Activated naive CD8-positive, alpha-beta T cell treated with anti-CD3 and anti-CD28 coated beads for 36 hours (primary cell): ENCODE measurements at regions not wholly inside any gene's neighbourhood (a gene's known extent, or its start where the extent isn't known, plus 50 kb on each side); places are given as distances from the start of the nearest gene placed in this dataset.

Experiments used
- DNase-seq: peaks from one replicate; pipeline ENCODE4 v3.0.0; 2021
- H3K27ac Mint-ChIP-seq: one replicate; pipeline ENCODE4 v1.8.0; 2022; ENCODE audit warnings: mild to moderate bottlenecking, moderate library complexity, mixed read lengths
- H3K27me3 Mint-ChIP-seq: one replicate; pipeline ENCODE4 v1.8.0; 2022; ENCODE audit warnings: mild to moderate bottlenecking, mixed read lengths
- H3K36me3 Mint-ChIP-seq: one replicate; pipeline ENCODE4 v1.8.0; 2021; ENCODE audit warnings: mild to moderate bottlenecking, mixed read lengths
- H3K4me1 Mint-ChIP-seq: one replicate; pipeline ENCODE4 v1.8.0; 2021; ENCODE audit warnings: mixed read lengths
- H3K4me3 Mint-ChIP-seq: one replicate; pipeline ENCODE4 v1.8.0; 2022; ENCODE audit warnings: mild to moderate bottlenecking, moderate library complexity, mixed read lengths
- H3K9me3 Mint-ChIP-seq: one replicate; pipeline ENCODE4 v1.8.0; 2022; ENCODE audit warnings: mixed read lengths

DNA sequence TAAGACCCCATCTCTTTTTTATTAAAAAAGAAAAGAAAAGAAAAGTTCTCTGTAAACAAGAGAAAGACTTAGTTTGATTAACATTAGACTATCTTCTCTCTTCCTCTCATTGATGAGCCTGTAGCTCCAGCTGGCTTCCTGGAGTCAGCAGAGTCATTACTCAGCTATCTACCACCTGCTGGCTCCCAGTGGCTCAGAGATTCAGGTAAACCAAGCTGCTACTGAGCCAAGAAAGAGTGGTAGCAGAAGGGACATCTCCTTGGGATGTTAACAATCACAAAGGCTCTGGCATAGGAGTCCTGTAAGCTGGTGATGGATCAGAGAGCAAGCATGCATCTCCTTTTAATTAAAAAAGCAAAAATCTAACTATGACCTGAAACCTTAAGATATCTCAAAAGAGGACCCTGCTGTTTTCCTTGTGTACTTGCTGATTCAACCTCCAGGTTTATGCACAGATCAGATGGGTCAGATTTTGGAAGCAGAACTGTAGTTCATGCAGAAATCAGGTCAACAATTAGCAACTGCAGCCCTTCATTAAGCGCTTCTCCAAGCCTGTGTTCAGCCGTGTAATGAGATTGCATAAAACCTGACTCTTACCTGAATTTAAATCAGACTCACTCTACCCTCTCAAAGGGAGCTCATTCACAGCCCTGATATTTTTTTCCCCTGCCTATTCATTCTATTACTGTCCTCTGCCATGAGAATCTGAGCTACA lies 225.8 kb downstream of the RNF152 start:
- H3K36me3 Mint-ChIP-seq, result no peaks in the 10 kb centered on the region
- no peak for DNase-seq
- H3K27me3 Mint-ChIP-seq, result peaks cover 13% of the 10 kb centered on the region
- H3K9me3 Mint-ChIP-seq, result no peaks in the 10 kb centered on the region
- H3K4me1 Mint-ChIP-seq, result no peaks in the 10 kb centered on the region
- H3K27ac Mint-ChIP-seq, result no peak overlapping the region
- no peak overlapping the region for H3K4me3 Mint-ChIP-seq

DNA sequence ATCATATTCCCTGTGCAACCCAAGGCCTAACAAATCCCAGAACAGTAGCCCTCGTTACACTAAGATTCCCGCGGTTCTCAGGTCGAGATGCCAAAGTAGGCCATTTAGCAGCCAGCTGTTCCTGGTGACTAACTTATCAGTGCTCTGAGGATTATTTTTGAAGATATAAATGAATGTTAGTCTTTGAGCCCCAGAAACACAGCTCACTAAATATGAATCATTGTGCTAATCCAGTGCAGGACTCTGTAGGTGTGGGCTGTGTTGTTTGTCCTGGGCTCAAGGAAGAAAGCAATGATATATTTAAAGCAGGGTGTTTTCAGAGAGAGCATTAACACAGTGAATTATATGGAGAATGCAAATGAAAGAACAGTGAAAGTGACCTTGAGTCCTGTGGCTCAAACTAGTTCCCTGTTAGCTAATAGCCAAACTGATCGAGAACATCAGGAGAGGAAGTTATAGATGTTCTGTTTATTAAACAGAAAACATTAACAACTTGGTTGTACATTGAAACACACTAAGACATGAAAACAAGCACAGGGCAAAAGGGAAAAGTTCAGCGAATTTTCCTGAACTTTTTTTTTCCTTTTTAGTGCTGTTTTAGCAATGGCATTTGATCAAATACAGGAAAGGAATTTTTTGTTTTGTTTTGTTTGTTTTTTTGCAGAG lies 228.3 kb downstream of the RNF152 start:
- no peak overlapping the region for H3K27ac Mint-ChIP-seq
- H3K9me3 Mint-ChIP-seq, result no peaks in the 10 kb centered on the region
- no peak overlapping the region for H3K4me3 Mint-ChIP-seq
- no peaks in the 10 kb centered on the region for H3K4me1 Mint-ChIP-seq
- H3K27me3 Mint-ChIP-seq, result peaks cover 10% of the 10 kb centered on the region
- no peaks in the 10 kb centered on the region for H3K36me3 Mint-ChIP-seq
- DNase-seq, result no peak

DNA sequence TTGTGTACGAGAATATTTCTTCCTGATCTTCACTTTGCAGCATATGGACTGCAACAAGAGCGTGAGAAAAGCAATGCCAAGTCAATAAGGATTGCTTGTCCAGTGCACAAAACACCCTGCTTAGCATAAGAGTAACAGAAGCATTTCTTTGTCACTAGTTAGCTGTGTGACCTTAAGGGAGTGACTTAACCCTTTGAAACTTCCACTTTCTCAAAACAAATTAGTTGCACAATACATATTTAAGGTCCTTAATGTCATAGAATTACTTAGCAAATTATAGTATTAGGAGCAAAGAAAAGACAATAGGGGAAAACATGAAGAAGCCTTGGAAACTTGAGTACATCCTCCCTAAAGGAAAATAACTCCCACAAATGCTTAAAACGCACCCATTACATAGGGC lies 230.1 kb downstream of the RNF152 start:
- Mint-ChIP-seq H3K4me1 (no peaks in the 10 kb centered on the region), H3K36me3 (no peaks in the 10 kb centered on the region), H3K9me3 (no peaks in the 10 kb centered on the region), H3K27ac (no peak overlapping the region), H3K27me3 (peaks cover 6% of the 10 kb centered on the region), H3K4me3 (no peak overlapping the region)
- no peak for DNase-seq

DNA sequence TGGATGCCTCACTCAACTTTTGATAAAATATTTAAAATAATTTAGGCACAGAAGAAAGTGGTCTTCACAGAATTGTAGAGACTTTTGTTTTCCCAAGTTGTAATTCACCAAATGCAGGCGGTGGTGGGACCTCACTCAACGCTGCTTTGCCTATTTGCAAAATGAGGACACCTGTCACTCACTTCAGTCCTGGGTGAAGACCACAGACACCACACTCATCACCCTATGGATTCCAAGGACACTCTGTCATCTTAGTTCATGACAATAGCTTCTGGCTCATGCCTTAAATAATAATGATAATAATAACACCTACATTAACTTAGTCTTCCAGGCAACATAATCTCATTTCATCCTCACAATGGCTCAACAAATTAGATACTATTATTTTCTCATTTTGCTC lies 234.4 kb downstream of the RNF152 start:
- Mint-ChIP-seq H3K4me1 (no peaks in the 10 kb centered on the region), H3K27me3 (no peaks in the 10 kb centered on the region), H3K4me3 (no peak overlapping the region), H3K36me3 (no peaks in the 10 kb centered on the region), H3K9me3 (peaks cover 1% of the 10 kb centered on the region), H3K27ac (no peak overlapping the region)
- DNase-seq, result no peak

DNA sequence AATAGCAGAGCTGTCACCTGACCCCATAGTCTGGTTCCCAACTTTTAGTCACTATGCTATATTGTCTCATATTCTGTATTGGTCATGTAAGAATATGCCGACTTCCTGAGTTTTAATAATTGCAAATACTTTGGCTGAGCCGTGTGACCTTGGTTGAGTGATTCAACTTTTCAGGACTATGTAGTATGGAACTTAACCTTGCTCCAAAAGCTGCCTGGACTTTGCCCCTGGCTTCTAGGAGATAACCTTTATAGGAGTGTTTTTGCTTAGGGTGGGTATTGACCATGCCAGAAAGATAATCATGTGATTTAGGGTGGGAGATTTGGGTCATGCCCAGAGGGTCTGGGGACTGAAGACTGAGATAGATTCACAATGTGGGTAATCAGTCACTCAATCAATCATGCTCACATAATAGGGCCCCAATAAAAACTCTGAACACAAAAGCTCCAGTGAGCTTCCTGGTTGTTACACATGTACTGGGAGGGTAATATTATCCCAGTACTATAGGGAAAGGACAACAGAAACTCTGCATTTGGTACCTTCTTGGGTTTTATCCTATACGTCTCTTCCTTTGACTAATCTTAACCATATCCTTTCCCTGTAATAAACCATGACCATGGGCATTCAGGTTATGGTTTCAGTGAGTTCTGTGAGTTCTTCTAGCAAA lies 235.6 kb downstream of the RNF152 start:
- Mint-ChIP-seq H3K4me1 (no peaks in the 10 kb centered on the region), H3K27ac (no peak overlapping the region), H3K27me3 (no peaks in the 10 kb centered on the region), H3K36me3 (no peaks in the 10 kb centered on the region), H3K4me3 (no peak overlapping the region), H3K9me3 (peaks cover 1% of the 10 kb centered on the region)
- DNase-seq, result no peak

DNA sequence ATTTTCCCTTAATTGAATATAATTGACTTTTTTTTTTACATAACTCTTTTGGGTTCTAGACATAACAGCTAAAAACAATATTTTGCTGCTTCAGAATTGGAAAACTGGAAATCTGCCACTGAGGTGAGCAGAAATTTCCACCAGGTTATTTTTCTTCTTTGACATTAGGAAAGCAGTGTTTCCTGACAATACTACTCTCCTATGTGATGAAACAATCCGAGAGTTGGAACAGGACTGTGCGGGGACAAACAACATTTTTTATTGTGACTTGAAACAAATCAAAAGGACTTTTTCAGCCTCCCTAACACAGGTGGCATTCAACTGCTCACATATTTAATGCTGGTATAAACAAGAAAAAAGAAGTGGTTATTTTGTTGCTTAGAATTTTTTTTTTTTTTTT lies 237.2 kb downstream of the RNF152 start:
- H3K9me3 Mint-ChIP-seq, result peaks cover 1% of the 10 kb centered on the region
- H3K27ac Mint-ChIP-seq, result no peak overlapping the region
- no peak for DNase-seq

DNA sequence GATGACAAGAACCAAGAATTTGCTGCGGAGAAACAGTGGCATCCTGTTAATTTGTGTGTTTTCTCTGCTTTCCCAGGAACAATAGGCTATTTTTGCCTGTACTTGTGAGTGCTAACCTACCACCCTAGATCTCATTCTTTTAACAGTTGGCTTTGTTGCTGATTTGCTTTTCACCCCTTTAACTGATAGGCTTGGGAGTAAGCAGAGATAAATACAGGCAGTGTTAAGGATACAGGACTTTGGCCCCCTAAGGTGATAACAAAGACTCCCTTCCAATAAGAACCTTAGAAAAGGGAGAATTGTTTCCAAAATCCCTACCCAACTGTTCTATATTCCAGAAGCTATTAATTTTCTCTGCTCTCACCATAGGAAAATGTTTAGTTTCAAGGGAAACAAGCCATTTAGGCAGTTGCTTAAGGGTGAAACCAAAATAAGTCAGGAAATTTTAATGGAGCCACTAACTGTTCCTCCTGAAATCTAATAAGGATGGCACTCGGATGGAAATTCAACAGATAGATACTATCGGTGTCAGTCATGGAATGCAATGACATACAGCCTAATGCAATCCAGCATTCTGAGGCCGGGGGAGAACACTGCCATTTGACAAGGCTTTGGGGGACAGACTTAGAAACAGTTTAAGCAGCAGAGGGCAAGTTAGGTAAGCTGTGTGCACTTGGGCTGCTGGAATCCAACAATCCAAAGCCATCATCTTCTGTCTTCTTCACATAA lies 238.8 kb downstream of the RNF152 start:
- no peak for DNase-seq
- no peak overlapping the region for H3K27ac Mint-ChIP-seq
- no peak overlapping the region for H3K4me3 Mint-ChIP-seq
- H3K9me3 Mint-ChIP-seq, result peaks cover 1% of the 10 kb centered on the region
- no peaks in the 10 kb centered on the region for H3K36me3 Mint-ChIP-seq
- no peaks in the 10 kb centered on the region for H3K4me1 Mint-ChIP-seq
- no peaks in the 10 kb centered on the region for H3K27me3 Mint-ChIP-seq

More for the DNA sequence above, 237.2 kb downstream of the RNF152 start:
- H3K27me3 Mint-ChIP-seq, result no peaks in the 10 kb centered on the region
- H3K36me3 Mint-ChIP-seq, result no peaks in the 10 kb centered on the region
- no peak overlapping the region for H3K4me3 Mint-ChIP-seq
- H3K4me1 Mint-ChIP-seq, result no peaks in the 10 kb centered on the region

DNA sequence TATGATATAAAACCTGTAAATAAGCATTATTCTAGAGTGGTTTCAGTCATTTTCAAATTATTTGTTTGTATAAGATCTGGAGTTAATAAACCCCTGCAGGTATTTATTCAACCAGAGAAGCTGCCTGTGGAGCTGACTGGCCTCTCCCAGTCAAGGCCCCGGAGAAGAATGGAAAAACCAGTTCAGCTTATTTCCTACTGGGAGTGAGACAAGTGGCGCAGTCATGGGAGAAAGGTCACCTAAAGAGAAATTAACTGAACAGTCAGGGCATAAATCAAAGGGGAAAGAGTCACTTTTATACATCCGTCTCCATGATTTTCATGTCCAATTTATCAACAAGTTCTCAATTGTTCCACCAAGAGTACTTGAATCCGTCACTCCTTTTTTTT lies 240.9 kb downstream of the RNF152 start:
- no peak for DNase-seq
- Mint-ChIP-seq H3K9me3 (no peaks in the 10 kb centered on the region), H3K36me3 (no peaks in the 10 kb centered on the region), H3K27me3 (no peaks in the 10 kb centered on the region), H3K4me1 (no peaks in the 10 kb centered on the region), H3K27ac (no peak overlapping the region), H3K4me3 (no peak overlapping the region)

DNA sequence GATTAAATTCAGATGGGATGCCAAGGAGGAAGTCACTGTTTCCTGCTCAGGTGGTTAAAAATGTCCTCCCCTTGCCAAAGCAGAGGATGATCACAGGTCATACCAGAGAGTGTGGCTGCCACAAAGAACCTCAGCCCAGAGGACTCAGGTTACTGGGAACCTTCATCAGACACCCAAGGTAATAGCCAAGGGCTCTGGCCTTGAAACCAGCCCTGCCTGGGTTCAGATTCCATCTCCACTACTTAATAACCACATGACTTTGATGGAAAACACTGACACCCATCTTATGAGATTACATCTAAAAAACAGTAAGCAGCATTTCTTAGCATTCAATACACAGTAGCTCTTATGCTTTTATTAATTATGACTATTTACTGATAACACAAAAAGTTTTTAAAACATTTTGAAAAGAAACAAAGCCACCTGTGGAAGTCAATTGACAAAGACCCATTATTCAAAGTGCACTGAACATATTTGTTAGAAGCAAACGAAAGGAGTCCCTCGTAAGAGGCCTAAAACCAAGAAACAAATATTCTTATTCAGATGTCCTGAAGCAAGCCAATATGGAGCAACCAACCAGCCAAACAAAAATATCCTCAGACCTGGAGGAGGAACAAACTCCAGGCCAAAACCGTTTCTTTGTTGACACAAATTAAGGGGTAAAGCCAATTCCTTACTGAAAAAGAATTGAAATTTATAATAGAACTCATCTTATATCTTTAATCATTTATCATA lies 241.5 kb downstream of the RNF152 start:
- Mint-ChIP-seq H3K4me1 (no peaks in the 10 kb centered on the region), H3K27ac (no peak overlapping the region), H3K36me3 (no peaks in the 10 kb centered on the region), H3K9me3 (no peaks in the 10 kb centered on the region), H3K27me3 (no peaks in the 10 kb centered on the region), H3K4me3 (no peak overlapping the region)
- no peak for DNase-seq

DNA sequence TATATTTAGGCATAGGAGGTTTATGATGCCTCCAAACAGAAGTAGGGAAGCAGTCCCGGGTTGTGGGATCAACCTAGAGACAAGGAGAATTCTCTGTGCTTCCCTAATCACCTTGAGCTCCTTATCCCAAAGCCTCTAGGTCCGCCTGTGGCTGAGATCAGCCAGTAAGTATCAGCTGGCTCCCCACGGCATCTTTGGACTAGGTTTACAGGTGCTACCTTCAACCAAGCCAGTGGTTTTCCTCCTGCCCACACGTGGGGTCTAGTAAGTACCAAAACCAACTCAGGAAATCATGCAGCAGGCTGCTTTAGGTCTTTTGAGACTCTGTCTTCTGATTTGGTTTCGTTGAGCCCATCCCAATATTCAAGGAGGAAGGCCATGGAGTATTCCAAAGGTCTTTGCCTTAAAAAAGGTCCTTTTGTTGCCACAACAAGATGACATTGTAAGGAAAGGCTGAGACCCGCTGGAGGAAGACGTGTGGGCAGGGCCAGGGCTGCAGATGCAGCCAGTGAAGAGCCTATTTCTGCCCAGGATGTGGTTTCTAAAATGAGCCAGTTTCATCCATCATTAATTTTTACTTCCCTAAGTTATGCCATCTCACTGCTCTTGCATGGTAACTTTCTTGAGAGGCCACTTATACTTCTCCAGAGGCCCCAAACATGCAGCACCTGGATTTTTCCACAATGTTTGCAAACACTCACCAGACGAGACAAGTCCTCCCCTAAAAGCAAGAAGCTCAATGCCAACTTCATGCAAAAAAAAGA lies 248.7 kb downstream of the RNF152 start:
- Mint-ChIP-seq H3K4me3 (no peak overlapping the region), H3K27me3 (no peaks in the 10 kb centered on the region), H3K9me3 (no peaks in the 10 kb centered on the region)

DNA sequence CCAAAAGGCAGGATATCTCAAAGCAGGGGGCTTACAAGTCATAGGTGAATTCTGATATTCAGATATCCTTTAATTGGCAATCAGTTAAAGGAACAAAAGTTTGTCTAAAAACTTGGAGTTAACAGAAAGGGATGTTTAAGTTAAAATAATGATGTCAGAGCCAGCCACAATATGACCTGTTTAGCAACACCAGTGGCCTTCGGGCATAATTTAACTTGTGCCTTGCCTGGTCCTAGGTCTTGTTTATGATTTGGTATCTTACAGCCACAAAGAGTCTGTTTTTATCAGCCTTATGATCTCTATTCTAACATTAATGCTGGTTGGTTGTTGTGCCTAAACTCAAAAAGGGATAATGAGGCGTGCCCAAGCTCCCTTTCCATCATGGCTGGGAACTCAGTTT lies 252.9 kb downstream of the RNF152 start:
- peaks cover 9% of the 10 kb centered on the region for H3K27me3 Mint-ChIP-seq
- DNase-seq, result no peak
- H3K4me3 Mint-ChIP-seq, result no peak overlapping the region
- H3K9me3 Mint-ChIP-seq, result no peaks in the 10 kb centered on the region
- H3K4me1 Mint-ChIP-seq, result peaks cover 2% of the 10 kb centered on the region
- H3K27ac Mint-ChIP-seq, result no peak overlapping the region
- no peaks in the 10 kb centered on the region for H3K36me3 Mint-ChIP-seq

More for the DNA sequence above, 248.7 kb downstream of the RNF152 start:
- no peak for DNase-seq
- H3K27ac Mint-ChIP-seq, result no peak overlapping the region
- peaks cover 2% of the 10 kb centered on the region for H3K4me1 Mint-ChIP-seq
- no peaks in the 10 kb centered on the region for H3K36me3 Mint-ChIP-seq

DNA sequence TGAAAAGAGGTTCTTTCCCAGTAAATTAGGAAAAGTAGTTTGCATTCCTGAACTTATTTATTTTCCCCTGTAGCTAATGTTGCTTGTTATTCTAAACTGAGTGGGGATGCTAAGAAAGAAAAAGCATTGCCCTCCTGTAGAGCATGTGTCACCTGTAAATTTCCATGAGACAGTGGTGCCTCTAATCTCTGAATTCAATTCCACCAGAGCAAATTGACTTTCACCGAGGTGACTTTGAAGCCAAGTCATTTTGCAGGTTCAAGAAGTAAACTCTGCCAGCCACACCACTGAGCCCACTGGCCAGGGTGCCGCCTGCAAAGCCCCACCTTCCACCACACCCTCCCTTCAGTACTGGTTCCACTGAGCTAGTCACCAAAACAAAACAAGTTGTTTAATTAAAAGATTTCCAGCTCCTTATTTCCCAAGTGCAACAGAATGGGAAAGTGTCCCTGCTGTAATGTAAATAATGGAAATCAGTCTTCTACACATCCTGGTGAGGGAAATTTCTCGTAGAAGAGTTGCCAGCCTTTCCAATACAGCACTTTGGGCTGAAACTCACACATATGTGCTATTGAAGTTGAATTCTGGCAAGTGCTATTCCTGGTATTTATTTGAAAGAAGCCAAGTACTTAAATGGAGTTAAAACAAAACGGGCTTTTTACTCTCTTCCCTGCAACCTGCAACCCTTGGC lies 254.8 kb downstream of the RNF152 start:
- Mint-ChIP-seq H3K27ac (no peak overlapping the region), H3K36me3 (no peaks in the 10 kb centered on the region), H3K9me3 (no peaks in the 10 kb centered on the region), H3K27me3 (peaks cover 12% of the 10 kb centered on the region), H3K4me3 (no peak overlapping the region), H3K4me1 (no peaks in the 10 kb centered on the region)
- no peak for DNase-seq

DNA sequence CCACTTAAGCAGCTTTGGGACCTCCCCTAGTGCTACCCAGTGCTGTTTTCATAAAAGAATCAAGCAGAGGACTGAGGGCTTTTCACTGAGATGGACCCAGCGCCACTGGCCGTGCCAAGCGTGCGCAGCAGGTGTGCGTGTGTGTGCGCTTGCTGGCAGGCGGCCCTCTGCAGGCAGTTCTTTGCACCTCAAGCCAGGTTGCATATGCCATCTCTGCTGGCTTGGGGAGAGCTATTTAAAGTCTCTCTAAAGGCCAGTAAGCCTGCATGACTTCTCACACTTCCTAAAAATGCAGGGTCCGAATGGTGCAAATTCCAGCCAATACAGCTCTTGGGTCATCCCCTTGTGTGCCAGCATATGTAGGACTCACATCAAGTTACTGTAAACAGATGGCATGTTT lies 255.5 kb downstream of the RNF152 start:
- H3K4me1 Mint-ChIP-seq, result no peaks in the 10 kb centered on the region
- H3K4me3 Mint-ChIP-seq, result no peak overlapping the region
- H3K36me3 Mint-ChIP-seq, result no peaks in the 10 kb centered on the region
- peaks cover 12% of the 10 kb centered on the region for H3K27me3 Mint-ChIP-seq
- no peaks in the 10 kb centered on the region for H3K9me3 Mint-ChIP-seq
- H3K27ac Mint-ChIP-seq, result no peak overlapping the region
- DNase-seq, result no peak
